ENCODE measurements at regions not wholly inside any gene's neighbourhood (a gene's known extent, or its start where the extent isn't known, plus 50 kb on each side); places are given as distances from the start of the nearest gene placed in this dataset.

- TF ChIP-seq EZH2 (IDR thresholded peaks at IDR 0.05; ENCODE audit: borderline replicate concordance, insufficient read depth, low read depth, low read length, poor library complexity, severe bottlenecking) (no peak), CTCF (IDR thresholded peaks at IDR 0.05) (no peak)
These were observed 938.9 kb downstream of the C4orf33 start for GRCh38 chr4:130034876-130035275.

All from B cell (primary cell).